ENCODE measurements at regions not wholly inside any gene's neighbourhood (a gene's known extent, or its start where the extent isn't known, plus 50 kb on each side); places are given as distances from the start of the nearest gene placed in this dataset.

DNA sequence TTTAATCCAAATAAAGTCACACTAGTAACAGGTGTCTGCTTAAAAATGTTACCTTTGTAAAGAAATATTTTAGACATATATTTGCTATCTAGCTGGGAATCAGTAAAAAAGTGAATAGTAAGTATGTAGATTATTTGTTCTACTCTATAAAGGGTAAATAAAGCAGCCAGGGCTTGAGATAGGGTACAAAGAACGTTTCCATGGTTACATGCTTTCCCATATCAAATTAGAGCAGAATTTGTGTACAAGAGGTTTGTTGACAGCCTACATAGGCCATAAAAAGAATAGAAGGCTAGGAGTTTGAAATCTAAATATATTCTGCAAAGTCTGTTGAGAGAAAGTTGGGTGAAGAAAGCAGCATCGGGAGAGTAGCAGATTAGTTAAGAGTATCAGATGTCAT is 160.9 kb upstream of the POU5F2 start:
- Histone ChIP-seq H3K4me1 (no peaks in the 10 kb centered on the region), H3K9me3 (no peaks in the 10 kb centered on the region), H3K27me3 (no peaks in the 10 kb centered on the region), H3K4me3 (no peak overlapping the region), H3K36me3 (no peaks in the 10 kb centered on the region), H3K27ac (no peak overlapping the region)
- no peak for TF ChIP-seq POLR2A (IDR thresholded peaks at IDR 0.05)
- TF ChIP-seq, protein P1, sequence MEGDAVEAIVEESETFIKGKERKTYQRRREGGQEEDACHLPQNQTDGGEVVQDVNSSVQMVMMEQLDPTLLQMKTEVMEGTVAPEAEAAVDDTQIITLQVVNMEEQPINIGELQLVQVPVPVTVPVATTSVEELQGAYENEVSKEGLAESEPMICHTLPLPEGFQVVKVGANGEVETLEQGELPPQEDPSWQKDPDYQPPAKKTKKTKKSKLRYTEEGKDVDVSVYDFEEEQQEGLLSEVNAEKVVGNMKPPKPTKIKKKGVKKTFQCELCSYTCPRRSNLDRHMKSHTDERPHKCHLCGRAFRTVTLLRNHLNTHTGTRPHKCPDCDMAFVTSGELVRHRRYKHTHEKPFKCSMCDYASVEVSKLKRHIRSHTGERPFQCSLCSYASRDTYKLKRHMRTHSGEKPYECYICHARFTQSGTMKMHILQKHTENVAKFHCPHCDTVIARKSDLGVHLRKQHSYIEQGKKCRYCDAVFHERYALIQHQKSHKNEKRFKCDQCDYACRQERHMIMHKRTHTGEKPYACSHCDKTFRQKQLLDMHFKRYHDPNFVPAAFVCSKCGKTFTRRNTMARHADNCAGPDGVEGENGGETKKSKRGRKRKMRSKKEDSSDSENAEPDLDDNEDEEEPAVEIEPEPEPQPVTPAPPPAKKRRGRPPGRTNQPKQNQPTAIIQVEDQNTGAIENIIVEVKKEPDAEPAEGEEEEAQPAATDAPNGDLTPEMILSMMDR (IDR thresholded peaks at IDR 0.05): no peak
- intact Hi-C loops (cut with DNase I; ENCODE audit: low total_unique reads): no loop called here
- DNase-seq: no peak

GRCh38 chr5:93899026-93899600 is 157.7 kb upstream of the POU5F2 start:
- Histone ChIP-seq H3K4me3 (no peak overlapping the region), H3K9me3 (no peaks in the 10 kb centered on the region), H3K27ac (no peak overlapping the region), H3K27me3 (no peaks in the 10 kb centered on the region), H3K36me3 (no peaks in the 10 kb centered on the region), H3K4me1 (no peaks in the 10 kb centered on the region)
- no peak for DNase-seq
- TF ChIP-seq POLR2A (IDR thresholded peaks at IDR 0.05): no peak
- TF ChIP-seq, protein P1 (IDR thresholded peaks at IDR 0.05): no peak
- intact Hi-C loops (cut with DNase I; ENCODE audit: low total_unique reads): no loop called here

GRCh38 chr5:93894601-93895354 is 153.4 kb upstream of the POU5F2 start:
- no peak overlapping the region for H3K27ac ChIP-seq
- TF ChIP-seq, protein P1 (IDR thresholded peaks at IDR 0.05): peak in 1 of 4 experiments; percentile 14
- no peak for TF ChIP-seq POLR2A (IDR thresholded peaks at IDR 0.05)
- no peak for DNase-seq
- no peaks in the 10 kb centered on the region for H3K27me3 ChIP-seq
- intact Hi-C loops (cut with DNase I; ENCODE audit: low total_unique reads): no loop called here
- no peak overlapping the region for H3K4me3 ChIP-seq
- H3K36me3 ChIP-seq: no peaks in the 10 kb centered on the region
- no peaks in the 10 kb centered on the region for H3K4me1 ChIP-seq
- no peaks in the 10 kb centered on the region for H3K9me3 ChIP-seq

DNA sequence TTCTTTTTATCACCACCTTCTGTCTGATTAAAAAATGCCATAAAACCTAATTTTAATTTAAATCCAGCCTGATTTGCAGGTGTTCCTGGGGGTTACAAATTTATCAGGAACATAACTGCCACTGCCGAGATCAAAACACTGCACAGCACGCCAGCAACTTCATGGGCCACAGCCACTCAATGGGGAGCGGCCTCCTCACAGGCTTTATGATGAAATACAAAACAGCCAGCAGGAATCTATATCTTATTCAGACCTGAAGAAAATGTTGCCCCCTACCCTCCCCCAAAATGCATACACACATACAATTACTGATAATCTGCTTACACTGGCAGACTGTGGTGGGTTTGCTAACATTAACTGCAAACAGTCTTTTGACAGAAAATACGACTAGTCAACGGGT is 151.7 kb upstream of the POU5F2 start:
- Histone ChIP-seq H3K4me3 (no peak overlapping the region), H3K27me3 (no peaks in the 10 kb centered on the region), H3K9me3 (no peaks in the 10 kb centered on the region), H3K36me3 (no peaks in the 10 kb centered on the region), H3K4me1 (no peaks in the 10 kb centered on the region), H3K27ac (no peak overlapping the region)
- TF ChIP-seq, protein P1 (IDR thresholded peaks at IDR 0.05): no peak
- TF ChIP-seq POLR2A (IDR thresholded peaks at IDR 0.05): no peak
- intact Hi-C loops (cut with DNase I; ENCODE audit: low total_unique reads): no loop called here
- DNase-seq: no peak

DNA sequence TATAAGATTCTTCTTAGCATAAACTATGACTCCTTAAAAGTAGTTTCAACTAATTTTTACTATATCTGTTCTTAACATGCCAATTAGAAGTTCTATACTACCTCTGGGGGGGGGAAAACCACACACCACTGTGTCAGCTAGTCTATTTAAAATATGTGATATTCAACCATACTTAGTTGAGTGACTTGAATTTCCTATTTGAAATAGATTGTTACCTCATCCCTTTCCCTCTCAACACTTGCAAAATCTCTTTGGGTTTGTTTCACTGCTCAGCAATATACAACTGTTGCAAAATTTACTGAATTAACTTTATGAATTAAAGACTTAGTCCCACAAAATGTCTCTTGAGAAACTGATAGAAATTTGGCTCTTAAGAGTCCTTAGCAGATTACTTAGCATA is 151.1 kb upstream of the POU5F2 start:
- no peak for DNase-seq
- TF ChIP-seq POLR2A (IDR thresholded peaks at IDR 0.05): no peak
- Histone ChIP-seq H3K36me3 (no peaks in the 10 kb centered on the region), H3K27ac (no peak overlapping the region), H3K27me3 (no peaks in the 10 kb centered on the region), H3K4me3 (no peak overlapping the region), H3K9me3 (no peaks in the 10 kb centered on the region), H3K4me1 (no peaks in the 10 kb centered on the region)
- intact Hi-C loops (cut with DNase I; ENCODE audit: low total_unique reads): no loop called here

Data from uterus (tissue), 3 donors.